GM23338 (cell line): ENCODE measurements at regions not wholly inside any gene's neighbourhood (a gene's known extent, or its start where the extent isn't known, plus 50 kb on each side); places are given as distances from the start of the nearest gene placed in this dataset.

Experiments
- ATAC-seq: fragments of 200-7000 bp; cut with Tn5 transposase; 3 replicates; pipeline ENCODE4 v1.9.1; 2020
- DNase-seq: peaks from one replicate; pipeline ENCODE4 v3.0.0-alpha.2; 2015; ENCODE audit warnings: low spot score
- H2AFZ ChIP-seq: fragments of 200-600 bp; sonication (generic); 2 replicates; pipeline ENCODE4 v1.8.0; 2016; ENCODE audit warnings: antibody characterized with exemption, mild to moderate bottlenecking, moderate library complexity
- H3F3A ChIP-seq: fragments of 200-600 bp; sonication (generic); replicated peaks from 2 replicates; pipeline ENCODE4 v1.8.0; 2017; ENCODE audit warnings: antibody characterized with exemption, mixed run types, low read depth
- H3K27ac ChIP-seq: fragments of 200-600 bp; sonication (generic); 2 replicates; pipeline ENCODE4 v1.6.1; 2016; ENCODE audit warnings: low read depth
- H3K27me3 ChIP-seq: fragments of 200-600 bp; sonication (generic); 2 replicates; pipeline ENCODE4 v1.8.0; 2016; ENCODE audit warnings: mild to moderate bottlenecking, mixed run types, moderate library complexity; ENCODE audit not compliant: insufficient read depth
- H3K36me3 ChIP-seq: fragments of 200-600 bp; sonication (generic); 2 replicates; pipeline ENCODE4 v1.8.0; 2016; ENCODE audit warnings: mild to moderate bottlenecking; ENCODE audit not compliant: insufficient read depth
- H3K4me1 ChIP-seq: fragments of 200-600 bp; sonication (generic); 2 replicates; pipeline ENCODE4 v1.8.0; 2016; ENCODE audit warnings: mild to moderate bottlenecking, moderate library complexity; ENCODE audit not compliant: insufficient read depth
- H3K4me2 ChIP-seq: fragments of 200-600 bp; sonication (generic); 2 replicates; pipeline ENCODE4 v1.7.1; 2017; ENCODE audit warnings: mixed run types
- H3K4me3 ChIP-seq: fragments of 200-600 bp; sonication (generic); 2 replicates; pipeline ENCODE4 v1.6.1; 2016; ENCODE audit warnings: mixed run types
- H3K79me2 ChIP-seq: fragments of 200-600 bp; sonication (generic); replicated peaks from 2 replicates; pipeline ENCODE4 v1.8.0; 2017; ENCODE audit warnings: mild to moderate bottlenecking; ENCODE audit not compliant: insufficient read depth
- H3K9me2 ChIP-seq: fragments of 200-600 bp; sonication (generic); 2 replicates; pipeline ENCODE4 v1.8.0; 2017; ENCODE audit not compliant: insufficient read depth
- H4K20me1 ChIP-seq: fragments of 200-600 bp; sonication (generic); replicated peaks from 2 replicates; pipeline ENCODE4 v1.8.0; 2017; ENCODE audit warnings: mild to moderate bottlenecking; ENCODE audit not compliant: insufficient read depth
- H3K27ac Mint-ChIP-seq: 2 replicates; pipeline ENCODE4 v1.8.0; 2020; ENCODE audit warnings: inconsistent platforms, mild to moderate bottlenecking, moderate library complexity, mixed read lengths
- H3K27me3 Mint-ChIP-seq: 3 replicates; pipeline ENCODE4 v1.8.0; 2022; ENCODE audit warnings: low read depth, mild to moderate bottlenecking, moderate library complexity, mixed read lengths, inconsistent platforms; ENCODE audit not compliant: insufficient read depth, poor library complexity
- H3K36me3 Mint-ChIP-seq: 3 replicates; pipeline ENCODE4 v1.8.0; 2021; ENCODE audit warnings: low read depth, mild to moderate bottlenecking, inconsistent platforms, moderate library complexity, mixed read lengths
- H3K4me1 Mint-ChIP-seq: 3 replicates; pipeline ENCODE4 v1.8.0; 2020; ENCODE audit warnings: mild to moderate bottlenecking, inconsistent platforms, mixed read lengths
- H3K4me3 Mint-ChIP-seq: 3 replicates; pipeline ENCODE4 v1.8.0; 2021; ENCODE audit warnings: moderate library complexity, mild to moderate bottlenecking, inconsistent platforms, mixed read lengths
- H3K9me3 Mint-ChIP-seq: 3 replicates; pipeline ENCODE4 v1.8.0; 2020; ENCODE audit warnings: moderate library complexity, mild to moderate bottlenecking, inconsistent platforms, mixed read lengths
- CREB1 ChIP-seq: fragments of 250-450 bp; sonication (Bioruptor Pico); IDR thresholded peaks from 2 replicates; pipeline ENCODE4 v1.5.0; 2020; ENCODE audit warnings: low read depth, mild to moderate bottlenecking, moderate library complexity
- CTCF ChIP-seq, 2 experiments: fragments of 200-600 bp in 1 of 2; sonication (generic) in 1 of 2; conservative IDR thresholded peaks; 2 replicates each; pipeline versions ENCODE4 v1.5.1 to v1.6.1; 2016 to 2017; ENCODE audit warnings: antibody characterized with exemption in 2 of 2, low read depth in 2 of 2, mild to moderate bottlenecking in 2 of 2, moderate library complexity in 1 of 2
- ETS1 ChIP-seq: IDR thresholded peaks from 2 replicates; pipeline ENCODE4 v1.6.1; 2016; ENCODE audit warnings: antibody characterized with exemption
- EZH2 ChIP-seq: fragments of 200-600 bp; sonication (generic); IDR thresholded peaks from one replicate; pipeline ENCODE4 v1.8.0; 2017; ENCODE audit warnings: antibody characterized with exemption, mild to moderate bottlenecking, low read depth; ENCODE audit not compliant: unreplicated experiment
- EZH2phosphoT487 ChIP-seq: fragments of 200-600 bp; sonication (generic); IDR thresholded peaks from one replicate; pipeline ENCODE4 v1.8.1; 2018; ENCODE audit warnings: antibody characterized with exemption; ENCODE audit not compliant: unreplicated experiment
- JUNB ChIP-seq: IDR thresholded peaks from one replicate; pipeline ENCODE4 v1.6.1; 2016; ENCODE audit warnings: antibody characterized with exemption; ENCODE audit not compliant: unreplicated experiment
- NANOG ChIP-seq: IDR thresholded peaks from 2 replicates; pipeline ENCODE4 v1.6.1; 2016; ENCODE audit warnings: antibody characterized with exemption, borderline replicate concordance
- POLR2AphosphoS5 ChIP-seq: IDR thresholded peaks from 2 replicates; pipeline ENCODE4 v1.6.1; 2016; ENCODE audit warnings: antibody characterized with exemption, low read depth
- REST ChIP-seq: IDR thresholded peaks from one replicate; pipeline ENCODE4 v1.6.1; 2018; ENCODE audit warnings: antibody characterized with exemption; ENCODE audit not compliant: unreplicated experiment
- STAT1 ChIP-seq: IDR thresholded peaks from one replicate; pipeline ENCODE4 v1.6.1; 2016; ENCODE audit warnings: antibody characterized with exemption; ENCODE audit not compliant: unreplicated experiment
- ZNF114 ChIP-seq: fragments of 250-450 bp; sonication (Bioruptor Pico); IDR thresholded peaks from 2 replicates; pipeline ENCODE4 v1.5.0; 2020; ENCODE audit warnings: mild to moderate bottlenecking, moderate library complexity
- ZNF331 ChIP-seq: fragments of 250-450 bp; sonication (Bioruptor Pico); IDR thresholded peaks from 2 replicates; pipeline ENCODE4 v1.5.0; 2020; ENCODE audit warnings: low read depth, mild to moderate bottlenecking, moderate library complexity
- TF ChIP-seq, protein P1 (sequence below): fragments of 250-450 bp; sonication (Bioruptor Pico); IDR thresholded peaks from 2 replicates; pipeline ENCODE4 v1.5.0; 2020; ENCODE audit warnings: mild to moderate bottlenecking, moderate library complexity

DNA sequence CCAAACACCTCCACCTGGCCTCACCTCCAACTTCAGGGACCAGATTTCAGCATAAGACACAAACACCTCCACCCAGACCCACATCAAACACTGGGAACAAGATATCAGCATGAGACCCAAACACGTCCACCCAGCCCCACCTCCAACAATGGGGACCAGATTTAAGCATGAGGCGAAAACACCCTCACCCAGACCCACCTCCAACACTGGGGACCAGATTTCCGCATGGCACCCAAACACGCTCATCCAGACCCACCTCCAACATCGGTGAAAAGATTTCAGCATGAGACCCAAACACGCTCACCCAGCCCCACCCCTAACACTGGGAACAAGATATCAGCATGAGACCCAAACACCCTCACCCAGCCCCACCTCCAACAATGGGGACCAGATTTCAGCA, 210.0 kb downstream of the ASMT start:
- DNase-seq = no peak
- ATAC-seq = no peak
- H3K4me3 ChIP-seq = no peak overlapping the region
- H2AFZ ChIP-seq = no peak overlapping the region
- Mint-ChIP-seq H3K4me1 (no peaks in the 10 kb centered on the region), H3K4me3 (no peak overlapping the region), H3K9me3 (peaks cover 22% of the 10 kb centered on the region), H3K36me3 (peaks cover 10% of the 10 kb centered on the region), H3K27ac (no peak overlapping the region), H3K27me3 (peaks cover 3% of the 10 kb centered on the region)
- no peaks in the 10 kb centered on the region for H3K79me2 ChIP-seq
- TF ChIP-seq ZNF331 (CRISPR knock-in tag) (no peak), REST (no peak), POLR2AphosphoS5 (no peak), NANOG (no peak), EZH2phosphoT487 (no peak), CREB1 (no peak), STAT1 (no peak), ETS1 (no peak), CTCF (conservative IDR thresholded peaks at IDR 0.05; ENCODE audit: low read depth in 2 of 2) (no peak), ZNF114 (CRISPR knock-in tag) (no peak), EZH2 (no peak), JUNB (no peak)
- TF ChIP-seq, protein P1, sequence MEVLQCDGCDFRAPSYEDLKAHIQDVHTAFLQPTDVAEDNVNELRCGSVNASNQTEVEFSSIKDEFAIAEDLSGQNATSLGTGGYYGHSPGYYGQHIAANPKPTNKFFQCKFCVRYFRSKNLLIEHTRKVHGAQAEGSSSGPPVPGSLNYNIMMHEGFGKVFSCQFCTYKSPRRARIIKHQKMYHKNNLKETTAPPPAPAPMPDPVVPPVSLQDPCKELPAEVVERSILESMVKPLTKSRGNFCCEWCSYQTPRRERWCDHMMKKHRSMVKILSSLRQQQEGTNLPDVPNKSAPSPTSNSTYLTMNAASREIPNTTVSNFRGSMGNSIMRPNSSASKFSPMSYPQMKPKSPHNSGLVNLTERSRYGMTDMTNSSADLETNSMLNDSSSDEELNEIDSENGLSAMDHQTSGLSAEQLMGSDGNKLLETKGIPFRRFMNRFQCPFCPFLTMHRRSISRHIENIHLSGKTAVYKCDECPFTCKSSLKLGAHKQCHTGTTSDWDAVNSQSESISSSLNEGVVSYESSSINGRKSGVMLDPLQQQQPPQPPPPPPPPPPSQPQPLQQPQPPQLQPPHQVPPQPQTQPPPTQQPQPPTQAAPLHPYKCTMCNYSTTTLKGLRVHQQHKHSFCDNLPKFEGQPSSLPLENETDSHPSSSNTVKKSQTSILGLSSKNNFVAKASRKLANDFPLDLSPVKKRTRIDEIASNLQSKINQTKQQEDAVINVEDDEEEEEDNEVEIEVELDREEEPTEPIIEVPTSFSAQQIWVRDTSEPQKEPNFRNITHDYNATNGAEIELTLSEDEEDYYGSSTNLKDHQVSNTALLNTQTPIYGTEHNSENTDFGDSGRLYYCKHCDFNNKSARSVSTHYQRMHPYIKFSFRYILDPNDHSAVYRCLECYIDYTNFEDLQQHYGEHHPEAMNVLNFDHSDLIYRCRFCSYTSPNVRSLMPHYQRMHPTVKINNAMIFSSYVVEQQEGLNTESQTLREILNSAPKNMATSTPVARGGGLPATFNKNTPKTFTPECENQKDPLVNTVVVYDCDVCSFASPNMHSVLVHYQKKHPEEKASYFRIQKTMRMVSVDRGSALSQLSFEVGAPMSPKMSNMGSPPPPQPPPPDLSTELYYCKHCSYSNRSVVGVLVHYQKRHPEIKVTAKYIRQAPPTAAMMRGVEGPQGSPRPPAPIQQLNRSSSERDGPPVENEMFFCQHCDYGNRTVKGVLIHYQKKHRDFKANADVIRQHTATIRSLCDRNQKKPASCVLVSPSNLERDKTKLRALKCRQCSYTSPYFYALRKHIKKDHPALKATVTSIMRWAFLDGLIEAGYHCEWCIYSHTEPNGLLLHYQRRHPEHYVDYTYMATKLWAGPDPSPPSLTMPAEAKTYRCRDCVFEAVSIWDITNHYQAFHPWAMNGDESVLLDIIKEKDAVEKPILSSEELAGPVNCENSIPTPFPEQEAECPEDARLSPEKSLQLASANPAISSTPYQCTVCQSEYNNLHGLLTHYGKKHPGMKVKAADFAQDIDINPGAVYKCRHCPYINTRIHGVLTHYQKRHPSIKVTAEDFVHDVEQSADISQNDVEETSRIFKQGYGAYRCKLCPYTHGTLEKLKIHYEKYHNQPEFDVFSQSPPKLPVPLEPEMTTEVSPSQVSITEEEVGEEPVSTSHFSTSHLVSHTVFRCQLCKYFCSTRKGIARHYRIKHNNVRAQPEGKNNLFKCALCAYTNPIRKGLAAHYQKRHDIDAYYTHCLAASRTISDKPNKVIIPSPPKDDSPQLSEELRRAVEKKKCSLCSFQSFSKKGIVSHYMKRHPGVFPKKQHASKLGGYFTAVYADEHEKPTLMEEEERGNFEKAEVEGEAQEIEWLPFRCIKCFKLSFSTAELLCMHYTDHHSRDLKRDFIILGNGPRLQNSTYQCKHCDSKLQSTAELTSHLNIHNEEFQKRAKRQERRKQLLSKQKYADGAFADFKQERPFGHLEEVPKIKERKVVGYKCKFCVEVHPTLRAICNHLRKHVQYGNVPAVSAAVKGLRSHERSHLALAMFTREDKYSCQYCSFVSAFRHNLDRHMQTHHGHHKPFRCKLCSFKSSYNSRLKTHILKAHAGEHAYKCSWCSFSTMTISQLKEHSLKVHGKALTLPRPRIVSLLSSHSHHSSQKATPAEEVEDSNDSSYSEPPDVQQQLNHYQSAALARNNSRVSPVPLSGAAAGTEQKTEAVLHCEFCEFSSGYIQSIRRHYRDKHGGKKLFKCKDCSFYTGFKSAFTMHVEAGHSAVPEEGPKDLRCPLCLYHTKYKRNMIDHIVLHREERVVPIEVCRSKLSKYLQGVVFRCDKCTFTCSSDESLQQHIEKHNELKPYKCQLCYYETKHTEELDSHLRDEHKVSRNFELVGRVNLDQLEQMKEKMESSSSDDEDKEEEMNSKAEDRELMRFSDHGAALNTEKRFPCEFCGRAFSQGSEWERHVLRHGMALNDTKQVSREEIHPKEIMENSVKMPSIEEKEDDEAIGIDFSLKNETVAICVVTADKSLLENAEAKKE (CRISPR knock-in tag) = no peak
- no peaks in the 10 kb centered on the region for H3K27me3 ChIP-seq
- no peaks in the 10 kb centered on the region for H4K20me1 ChIP-seq
- H3K4me2 ChIP-seq = no peak overlapping the region
- no peaks in the 10 kb centered on the region for H3K36me3 ChIP-seq
- no peak overlapping the region for H3K27ac ChIP-seq
- H3F3A ChIP-seq = no peaks in the 10 kb centered on the region
- H3K4me1 ChIP-seq = no peaks in the 10 kb centered on the region
- no peaks in the 10 kb centered on the region; the same call in 1 of the 2 replicates for H3K9me2 ChIP-seq
